HG03520 (cell line): ENCODE measurements at regions not wholly inside any gene's neighbourhood (a gene's known extent, or its start where the extent isn't known, plus 50 kb on each side); places are given as distances from the start of the nearest gene placed in this dataset.
"Not testable (repeated sequence)": the region's sequence is repeated elsewhere in the genome, so short reads cannot be mapped to it uniquely, and the experiment has no call there.

Experiments
- ATAC-seq: cut with Tn5 transposase; IDR thresholded peaks from one replicate; pipeline ENCODE4 v1.9.1; 2021; ENCODE audit warnings: mild to moderate bottlenecking, moderate library complexity; ENCODE audit not compliant: unreplicated experiment

GRCh38 chr6:43939281-43940070 is 169.5 kb downstream of the VEGFA start:
- no peak for ATAC-seq

- ATAC-seq: no peak
Observed at GRCh38 chr6:43938178-43939105, 168.4 kb downstream of the VEGFA start.

- no peak for ATAC-seq
Observed at GRCh38 chr6:43937236-43938177, 167.5 kb downstream of the VEGFA start.

- no peak for ATAC-seq
Observed at GRCh38 chr6:43936476-43936875, 166.5 kb downstream of the VEGFA start.

- ATAC-seq: no peak
Observed at GRCh38 chr6:43935921-43936439, 166.0 kb downstream of the VEGFA start.

- no peak for ATAC-seq
Observed at GRCh38 chr6:43934803-43935602, 165.0 kb downstream of the VEGFA start.

- ATAC-seq: no peak
Observed at GRCh38 chr6:43934183-43934802, 164.3 kb downstream of the VEGFA start.

- no peak for ATAC-seq
Observed at GRCh38 chr6:43933148-43933885, 163.3 kb downstream of the VEGFA start.

GRCh38 chr6:43932259-43933147 is 162.5 kb downstream of the VEGFA start:
- no peak for ATAC-seq

- ATAC-seq: no peak
Observed at GRCh38 chr6:43931201-43931600, 161.2 kb downstream of the VEGFA start.

GRCh38 chr6:43930440-43931154 is 160.6 kb downstream of the VEGFA start:
- ATAC-seq: no peak

- ATAC-seq: no peak
Observed at GRCh38 chr6:43929511-43929910, 159.5 kb downstream of the VEGFA start.

GRCh38 chr6:43927532-43928210 is 157.7 kb downstream of the VEGFA start:
- no peak for ATAC-seq

GRCh38 chr6:43926634-43927531 is 156.9 kb downstream of the VEGFA start:
- no peak for ATAC-seq

GRCh38 chr6:43925636-43926139 is 155.7 kb downstream of the VEGFA start:
- ATAC-seq: not testable (repeated sequence)
